IMR-90 (cell line): ENCODE measurements at regions not wholly inside any gene's neighbourhood (a gene's known extent, or its start where the extent isn't known, plus 50 kb on each side); places are given as distances from the start of the nearest gene placed in this dataset.

Experiments used
- ATAC-seq: fragments of 200-7000 bp; cut with Tn5 transposase; 2 replicates; pipeline ENCODE4 v1.9.1; 2020; ENCODE audit warnings: low read depth, mild to moderate bottlenecking, moderate library complexity
- BruUV-seq: library from RNA; stranded (reverse); fragments of 400-500 nt; replicated peaks from 2 replicates; lab custom pipeline; 2021; lab: Mats Ljungman, UMichigan
- CTCF ChIA-PET: fragments of 300-600 bp; formaldehyde crosslinking; extraction: SDS; loops from one replicate; lab custom pipeline; 2021; ENCODE audit warnings: antibody characterized with exemption; lab: Yijun Ruan, JAX
- POLR2A ChIA-PET: fragments of 300-600 bp; sonication (Branson Sonifier 250); formaldehyde crosslinking; loops from one replicate; lab custom pipeline; 2022; ENCODE audit warnings: antibody characterized with exemption; ENCODE audit not compliant: unreplicated experiment; lab: Charles Lee
- DNase-seq: peaks from one replicate; pipeline ENCODE4 v3.0.0; 2013
- H2AFZ ChIP-seq: replicated peaks from 2 replicates; pipeline ENCODE3; 2013; ENCODE audit warnings: low read length, mild to moderate bottlenecking; ENCODE audit not compliant: poor library complexity
- H2AK5ac ChIP-seq: 2 replicates; pipeline ENCODE4 v1.6.1; 2013; ENCODE audit warnings: low read depth, low read length, inconsistent platforms
- H2AK9ac ChIP-seq: replicated peaks from 2 replicates; pipeline ENCODE3; 2013; ENCODE audit warnings: mild to moderate bottlenecking, low read depth, low read length, moderate library complexity; ENCODE audit not compliant: poor library complexity
- H2BK120ac ChIP-seq: 2 replicates; pipeline ENCODE4 v1.6.1; 2013; ENCODE audit warnings: low read depth, low read length, inconsistent platforms
- H2BK15ac ChIP-seq: 3 replicates; pipeline ENCODE4 v1.6.1; 2013; ENCODE audit warnings: low read depth, low read length, inconsistent platforms
- H2BK20ac ChIP-seq: 2 replicates; pipeline ENCODE4 v1.6.1; 2013; ENCODE audit warnings: low read depth, mild to moderate bottlenecking, inconsistent platforms, low read length, moderate library complexity
- H2BK5ac ChIP-seq: 2 replicates; pipeline ENCODE4 v1.6.1; 2013; ENCODE audit warnings: mild to moderate bottlenecking, low read depth, low read length, inconsistent platforms; ENCODE audit not compliant: poor library complexity, severe bottlenecking
- H3K14ac ChIP-seq: replicated peaks from 2 replicates; pipeline ENCODE4 v1.6.1; 2013; ENCODE audit warnings: low read depth, low read length, inconsistent platforms
- H3K18ac ChIP-seq: 2 replicates; pipeline ENCODE4 v1.6.1; 2013; ENCODE audit warnings: low read depth, low read length, control low read depth
- H3K23ac ChIP-seq: 2 replicates; pipeline ENCODE4 v1.6.1; 2013; ENCODE audit warnings: low read depth, low read length, inconsistent platforms
- H3K27ac ChIP-seq: 2 replicates; pipeline ENCODE4 v1.5.1; 2013; ENCODE audit warnings: mild to moderate bottlenecking, control low read depth, low read length; ENCODE audit not compliant: insufficient read depth
- H3K27me3 ChIP-seq: 2 replicates; pipeline ENCODE4 v1.6.1; 2013; ENCODE audit warnings: low read length; ENCODE audit not compliant: control insufficient read depth, insufficient read depth
- H3K36me3 ChIP-seq: 2 replicates; pipeline ENCODE4 v1.6.1; 2013; ENCODE audit warnings: low read length, mixed read lengths; ENCODE audit not compliant: control insufficient read depth, insufficient read depth
- H3K4ac ChIP-seq: 2 replicates; pipeline ENCODE4 v1.6.1; 2013; ENCODE audit warnings: low read depth, low read length, inconsistent platforms
- H3K4me1 ChIP-seq: 2 replicates; pipeline ENCODE4 v1.6.1; 2013; ENCODE audit warnings: low read length, mixed read lengths; ENCODE audit not compliant: control insufficient read depth, insufficient read depth
- H3K4me2 ChIP-seq: 2 replicates; pipeline ENCODE4 v1.6.1; 2013; ENCODE audit warnings: low read depth, mild to moderate bottlenecking, control low read depth, low read length, moderate library complexity
- H3K4me3 ChIP-seq: 2 replicates; pipeline ENCODE4 v1.5.1; 2013; ENCODE audit warnings: low read depth, mild to moderate bottlenecking, control low read depth, low read length, moderate library complexity; ENCODE audit not compliant: insufficient read depth
- H3K56ac ChIP-seq: 2 replicates; pipeline ENCODE4 v1.6.1; 2013; ENCODE audit warnings: low read length, inconsistent platforms; ENCODE audit not compliant: insufficient read depth; ENCODE audit errors: extremely low read depth
- H3K79me1 ChIP-seq, 2 experiments: 2 replicates each; pipeline ENCODE4 v1.6.1; 2013; ENCODE audit warnings: low read length in 2 of 2, inconsistent platforms in 1 of 2, low read depth in 1 of 2
- H3K9ac ChIP-seq: 2 replicates; pipeline ENCODE4 v1.6.1; 2013; ENCODE audit warnings: low read depth, low read length, control low read depth
- H3K9me1 ChIP-seq: 2 replicates; pipeline ENCODE4 v1.6.1; 2013; ENCODE audit warnings: low read length, inconsistent platforms; ENCODE audit not compliant: insufficient read depth
- H3K9me3 ChIP-seq: 2 replicates; pipeline ENCODE4 v1.6.1; 2013; ENCODE audit warnings: low read length; ENCODE audit not compliant: control insufficient read depth, insufficient read depth
- H4K20me1 ChIP-seq: 2 replicates; pipeline ENCODE4 v1.6.1; 2013; ENCODE audit warnings: low read length, inconsistent platforms; ENCODE audit not compliant: insufficient read depth
- H4K5ac ChIP-seq: 2 replicates; pipeline ENCODE4 v1.6.1; 2013; ENCODE audit warnings: mild to moderate bottlenecking, low read depth, low read length, control low read depth
- H4K8ac ChIP-seq, 2 experiments: 2 replicates each; pipeline ENCODE4 v1.6.1; 2013; ENCODE audit warnings: low read depth in 2 of 2, low read length in 2 of 2, control low read depth in 1 of 2, inconsistent platforms in 1 of 2
- H4K91ac ChIP-seq: 2 replicates; pipeline ENCODE4 v1.6.1; 2013; ENCODE audit warnings: low read depth, low read length, inconsistent platforms; ENCODE audit not compliant: insufficient read depth
- BHLHE40 ChIP-seq: fragments of 150-350 bp; IDR thresholded peaks from 2 replicates; pipeline ENCODE4 v1.6.1; 2016; ENCODE audit warnings: mild to moderate bottlenecking, low read depth, low read length
- CEBPB ChIP-seq: IDR thresholded peaks from 2 replicates; pipeline ENCODE4 v1.6.1; 2012; ENCODE audit warnings: low read depth, low read length, improper control_type of control experiment
- CHD1 ChIP-seq: IDR thresholded peaks from 2 replicates; pipeline ENCODE4 v1.6.1; 2012; ENCODE audit warnings: low read depth, low read length, improper control_type of control experiment
- MAFK ChIP-seq: IDR thresholded peaks from 2 replicates; pipeline ENCODE4 v1.6.1; 2012; ENCODE audit warnings: low read depth, low read length, improper control_type of control experiment
- MAZ ChIP-seq: IDR thresholded peaks from 2 replicates; pipeline ENCODE4 v1.6.1; 2012; ENCODE audit warnings: low read depth, mild to moderate bottlenecking, low read length, improper control_type of control experiment, moderate library complexity, borderline replicate concordance
- MXI1 ChIP-seq: IDR thresholded peaks from 2 replicates; pipeline ENCODE4 v1.6.1; 2012; ENCODE audit warnings: low read depth, mild to moderate bottlenecking, low read length, moderate library complexity, borderline replicate concordance
- NFE2L2 ChIP-seq: fragments of 150-350 bp; IDR thresholded peaks from 2 replicates; pipeline ENCODE4 v1.6.1; 2016; ENCODE audit warnings: low read depth, mild to moderate bottlenecking, low read length
- POLR2A ChIP-seq: IDR thresholded peaks from 2 replicates; pipeline ENCODE4 v1.6.1; 2012; ENCODE audit warnings: mild to moderate bottlenecking, low read depth, low read length
- RFX5 ChIP-seq: IDR thresholded peaks from 2 replicates; pipeline ENCODE4 v1.8.0; 2012; ENCODE audit warnings: low read depth, mild to moderate bottlenecking, low read length, moderate library complexity
- USF2 ChIP-seq: fragments of 150-350 bp; IDR thresholded peaks from 2 replicates; pipeline ENCODE4 v1.6.1; 2017; ENCODE audit warnings: mild to moderate bottlenecking, antibody characterized with exemption, low read length, low read depth
- WGBS, 2 experiments: methylation state at CpG; one replicate each; pipeline versions ENCODE4 v1.1.5 to v1.1.7; 2013; ENCODE audit warnings: missing lambda C conversion rate in 2 of 2; ENCODE audit not compliant: insufficient read length in 1 of 2; ENCODE audit errors: extremely low coverage in 2 of 2; 5-methylcytosine and 5-hydroxymethylcytosine counted together
- dilution Hi-C: fragments of 300-500 bp; cut with HindIII; formaldehyde crosslinking; loops from one replicate; pipeline ENCODE4 v1.14.3; 2018; ENCODE audit warnings: low sequenced_read_pairs; ENCODE audit not compliant: unreplicated experiment
- in situ Hi-C: fragments of 300-500 bp; cut with MboI; formaldehyde crosslinking; loops from 3 replicates; pipeline ENCODE4 v1.14.3; 2019; ENCODE audit warnings: low sequenced_read_pairs, inconsistent platforms, mixed read lengths
- intact Hi-C: fragments of 100-400 bp; cut with micrococcal nuclease; formaldehyde crosslinking; loops from 2 replicates; pipeline ENCODE4 v1.10.0; 2022
- TF ChIP-seq, protein P1 (sequence below): conservative IDR thresholded peaks from 2 replicates; pipeline ENCODE4 v1.5.1; 2012; ENCODE audit warnings: mild to moderate bottlenecking, low read depth, low read length, improper control_type of control experiment
- TF ChIP-seq, protein P2 (sequence below): fragments of 150-350 bp; IDR thresholded peaks from 2 replicates; pipeline ENCODE4 v1.6.1; 2016; ENCODE audit warnings: low read depth, mild to moderate bottlenecking, low read length, moderate library complexity, borderline replicate concordance

DNA sequence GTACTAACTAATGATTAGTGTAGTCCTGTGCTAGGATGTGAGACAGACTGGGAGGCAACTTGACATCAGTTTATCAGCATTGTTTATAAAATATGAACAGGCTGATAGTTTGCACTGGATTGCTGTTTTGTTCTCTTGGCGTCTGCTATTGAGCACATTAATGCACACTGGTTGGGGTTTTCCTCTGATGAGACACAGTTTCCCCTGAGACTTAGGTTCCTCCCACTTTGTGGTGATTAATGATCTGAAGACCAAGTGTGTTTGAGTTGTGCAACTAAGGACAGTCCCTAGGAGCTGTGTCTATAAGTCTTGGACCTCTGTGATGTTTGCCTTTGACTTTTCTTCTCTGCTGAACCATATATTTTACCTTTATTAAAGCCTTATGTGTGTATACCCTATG lies 1015.4 kb downstream of the AMY1C start:
- Histone ChIP-seq H2BK120ac (no peak overlapping the region), H3K56ac (no peak overlapping the region), H3K14ac (no peak overlapping the region), H2BK15ac (no peak overlapping the region), H3K79me1 (no peaks in the 10 kb centered on the region), H3K9ac (no peak overlapping the region), H4K91ac (no peak overlapping the region), H3K27ac (no peak overlapping the region), H3K9me1 (no peaks in the 10 kb centered on the region), H2AK5ac (no peak overlapping the region), H3K27me3 (no peaks in the 10 kb centered on the region), H2BK20ac (no peak overlapping the region), H3K23ac (no peak overlapping the region), H3K9me3 (peaks cover 2% of the 10 kb centered on the region; the same call in 1 of the 2 replicates), H2AFZ (no peak overlapping the region), H4K8ac (no peak overlapping the region), H3K4me2 (no peak overlapping the region), H3K18ac (no peak overlapping the region), H3K4me3 (no peak overlapping the region), H3K36me3 (no peaks in the 10 kb centered on the region), H2BK5ac (no peak overlapping the region), H4K20me1 (no peaks in the 10 kb centered on the region), H4K5ac (no peak overlapping the region), H3K4me1 (no peaks in the 10 kb centered on the region), H2AK9ac (no peak overlapping the region), H3K4ac (no peak overlapping the region)
- in situ Hi-C loops, result no loop called here
- ChIA-PET POLR2A (no interaction called here), CTCF (no interaction called here)
- intact Hi-C loops, result no loop called here
- dilution Hi-C loops, result no loop called here
- TF ChIP-seq POLR2A (no peak), RFX5 (no peak), MAFK (no peak), MXI1 (no peak), USF2 (no peak), BHLHE40 (no peak), CEBPB (no peak), CHD1 (no peak), MAZ (no peak), NFE2L2 (no peak)
- TF ChIP-seq, protein P1, sequence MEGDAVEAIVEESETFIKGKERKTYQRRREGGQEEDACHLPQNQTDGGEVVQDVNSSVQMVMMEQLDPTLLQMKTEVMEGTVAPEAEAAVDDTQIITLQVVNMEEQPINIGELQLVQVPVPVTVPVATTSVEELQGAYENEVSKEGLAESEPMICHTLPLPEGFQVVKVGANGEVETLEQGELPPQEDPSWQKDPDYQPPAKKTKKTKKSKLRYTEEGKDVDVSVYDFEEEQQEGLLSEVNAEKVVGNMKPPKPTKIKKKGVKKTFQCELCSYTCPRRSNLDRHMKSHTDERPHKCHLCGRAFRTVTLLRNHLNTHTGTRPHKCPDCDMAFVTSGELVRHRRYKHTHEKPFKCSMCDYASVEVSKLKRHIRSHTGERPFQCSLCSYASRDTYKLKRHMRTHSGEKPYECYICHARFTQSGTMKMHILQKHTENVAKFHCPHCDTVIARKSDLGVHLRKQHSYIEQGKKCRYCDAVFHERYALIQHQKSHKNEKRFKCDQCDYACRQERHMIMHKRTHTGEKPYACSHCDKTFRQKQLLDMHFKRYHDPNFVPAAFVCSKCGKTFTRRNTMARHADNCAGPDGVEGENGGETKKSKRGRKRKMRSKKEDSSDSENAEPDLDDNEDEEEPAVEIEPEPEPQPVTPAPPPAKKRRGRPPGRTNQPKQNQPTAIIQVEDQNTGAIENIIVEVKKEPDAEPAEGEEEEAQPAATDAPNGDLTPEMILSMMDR, result no peak
- TF ChIP-seq, protein P2, sequence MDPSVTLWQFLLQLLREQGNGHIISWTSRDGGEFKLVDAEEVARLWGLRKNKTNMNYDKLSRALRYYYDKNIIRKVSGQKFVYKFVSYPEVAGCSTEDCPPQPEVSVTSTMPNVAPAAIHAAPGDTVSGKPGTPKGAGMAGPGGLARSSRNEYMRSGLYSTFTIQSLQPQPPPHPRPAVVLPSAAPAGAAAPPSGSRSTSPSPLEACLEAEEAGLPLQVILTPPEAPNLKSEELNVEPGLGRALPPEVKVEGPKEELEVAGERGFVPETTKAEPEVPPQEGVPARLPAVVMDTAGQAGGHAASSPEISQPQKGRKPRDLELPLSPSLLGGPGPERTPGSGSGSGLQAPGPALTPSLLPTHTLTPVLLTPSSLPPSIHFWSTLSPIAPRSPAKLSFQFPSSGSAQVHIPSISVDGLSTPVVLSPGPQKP, result no peak
- BruUV-seq, result no TSS peak
- DNase-seq, result no peak
- WGBS, 2 experiments, result no CpG with 5 or more reads among the region's 1 CpG
- ATAC-seq, result no peak
